ENCODE measurements at regions not wholly inside any gene's neighbourhood (a gene's known extent, or its start where the extent isn't known, plus 50 kb on each side); places are given as distances from the start of the nearest gene placed in this dataset.

DNA sequence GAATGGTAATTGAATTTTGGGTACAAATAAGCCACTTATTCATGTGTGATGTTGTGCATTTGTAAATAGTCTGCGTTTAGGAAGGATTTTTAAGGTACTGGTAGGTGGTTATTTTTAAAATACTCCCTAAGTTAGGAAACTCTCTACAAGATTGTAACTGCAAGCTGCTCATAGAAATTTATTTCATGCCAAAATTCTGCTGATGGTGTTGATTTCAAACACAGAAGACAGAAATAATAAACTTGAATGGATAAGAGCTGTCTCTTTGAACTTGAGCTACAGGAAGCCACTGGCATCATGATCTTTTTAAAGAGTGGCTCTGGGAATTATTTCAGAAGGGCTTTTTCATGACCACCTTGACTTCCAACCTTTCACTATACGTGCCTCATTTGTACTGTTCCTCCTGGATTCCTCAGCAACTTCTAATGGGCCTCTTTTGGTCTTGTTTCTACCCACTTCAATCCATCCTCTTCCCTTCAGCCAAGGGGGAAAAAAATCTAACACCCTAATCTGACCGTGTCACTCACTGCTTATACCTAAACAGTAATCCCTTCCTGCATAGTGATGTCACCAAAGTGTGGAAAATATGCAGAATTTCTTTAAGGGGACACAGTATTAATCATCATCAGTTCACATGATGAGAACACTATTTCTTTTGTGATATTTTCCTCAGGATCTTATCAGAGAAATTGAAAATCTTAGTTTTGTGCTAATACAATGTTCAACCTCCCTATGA lies 113.6 kb downstream of the PFDN4 start:
- Histone ChIP-seq H3K9me1 (ENCODE audit: control insufficient read depth, extremely low read depth, insufficient read depth, low read length) (no peaks in the 10 kb centered on the region), H3K27me3 (ENCODE audit: control insufficient read depth, extremely low read depth, insufficient read depth, low read length) (no peaks in the 10 kb centered on the region), H2AFZ (ENCODE audit: control insufficient read depth, low read length) (no peak overlapping the region), H3K9ac (ENCODE audit: control insufficient read depth, extremely low read depth, insufficient read depth, low read length) (no peak overlapping the region), H3K79me2 (ENCODE audit: control insufficient read depth, insufficient read depth, low read length) (no peaks in the 10 kb centered on the region), H3K36me3 (ENCODE audit: control insufficient read depth in 2 of 2, extremely low read depth in 1 of 2, insufficient read depth in 2 of 2, low read length in 2 of 2) (no peaks in the 10 kb centered on the region), H3K9me3 (ENCODE audit: control insufficient read depth, low read depth, low read length) (no peaks in the 10 kb centered on the region), H3K4me2 (ENCODE audit: control insufficient read depth, extremely low read depth, insufficient read depth, low read depth, low read length) (no peak overlapping the region), H3K27ac (ENCODE audit: control insufficient read depth, insufficient read depth, low read length) (no peak overlapping the region), H3K4me1 (ENCODE audit: control insufficient read depth, extremely low read depth, insufficient read depth, low read length) (no peaks in the 10 kb centered on the region), H4K20me1 (ENCODE audit: control insufficient read depth, extremely low read depth, insufficient read depth, low read length) (no peaks in the 10 kb centered on the region), H3K4me3 (ENCODE audit: control insufficient read depth in 2 of 3, extremely low read depth in 1 of 3, insufficient read depth in 2 of 3, low read depth in 1 of 3, low read length in 3 of 3) (no peak overlapping the region)
- DNase-seq (ENCODE audit: low read depth, low spot score) = no peak
- dilution Hi-C loops (cut with MboI; ENCODE audit: extremely low pct_ligation_motif_present, low sequenced_read_pairs) = no loop called here
- FAIRE-seq = no peak
- TF ChIP-seq CTCF (optimal IDR thresholded peaks at IDR 0.05 in 1 of 3, IDR thresholded peaks at IDR 0.05 in 1 of 3, conservative IDR thresholded peaks at IDR 0.05 in 1 of 3; ENCODE audit: extremely low read depth in 1 of 3, insufficient read depth in 2 of 3, low read length in 3 of 3) (no peak), EZH2 (IDR thresholded peaks at IDR 0.05; ENCODE audit: low read length) (no peak)

- H3K4me3 ChIP-seq (ENCODE audit: control insufficient read depth in 2 of 3, extremely low read depth in 1 of 3, insufficient read depth in 2 of 3, low read depth in 1 of 3, low read length in 3 of 3) = no peak overlapping the region
- dilution Hi-C loops (cut with MboI; ENCODE audit: extremely low pct_ligation_motif_present, low sequenced_read_pairs) = no loop called here
- no peaks in the 10 kb centered on the region for H3K9me3 ChIP-seq (ENCODE audit: control insufficient read depth, low read depth, low read length)
- H3K36me3 ChIP-seq (ENCODE audit: control insufficient read depth in 2 of 2, extremely low read depth in 1 of 2, insufficient read depth in 2 of 2, low read length in 2 of 2) = no peaks in the 10 kb centered on the region
- FAIRE-seq = no peak
- no peak overlapping the region for H3K4me2 ChIP-seq (ENCODE audit: control insufficient read depth, extremely low read depth, insufficient read depth, low read depth, low read length)
- DNase-seq (ENCODE audit: low read depth, low spot score) = no peak
- no peaks in the 10 kb centered on the region for H3K4me1 ChIP-seq (ENCODE audit: control insufficient read depth, extremely low read depth, insufficient read depth, low read length)
- H3K27ac ChIP-seq (ENCODE audit: control insufficient read depth, insufficient read depth, low read length) = no peak overlapping the region
- H3K9ac ChIP-seq (ENCODE audit: control insufficient read depth, extremely low read depth, insufficient read depth, low read length) = no peak overlapping the region
- H3K27me3 ChIP-seq (ENCODE audit: control insufficient read depth, extremely low read depth, insufficient read depth, low read length) = no peaks in the 10 kb centered on the region
- no peak overlapping the region for H2AFZ ChIP-seq (ENCODE audit: control insufficient read depth, low read length)
- H4K20me1 ChIP-seq (ENCODE audit: control insufficient read depth, extremely low read depth, insufficient read depth, low read length) = no peaks in the 10 kb centered on the region
- no peak for TF ChIP-seq EZH2 (IDR thresholded peaks at IDR 0.05; ENCODE audit: low read length)
- no peak for TF ChIP-seq CTCF (optimal IDR thresholded peaks at IDR 0.05 in 1 of 3, IDR thresholded peaks at IDR 0.05 in 1 of 3, conservative IDR thresholded peaks at IDR 0.05 in 1 of 3; ENCODE audit: extremely low read depth in 1 of 3, insufficient read depth in 2 of 3, low read length in 3 of 3)
- no peaks in the 10 kb centered on the region for H3K9me1 ChIP-seq (ENCODE audit: control insufficient read depth, extremely low read depth, insufficient read depth, low read length)
- H3K79me2 ChIP-seq (ENCODE audit: control insufficient read depth, insufficient read depth, low read length) = no peaks in the 10 kb centered on the region
These were observed 115.4 kb downstream of the PFDN4 start for GRCh38 chr20:54323227-54323734.

Data from keratinocyte (primary cell).